Erythroblast (primary cell): ENCODE measurements at regions not wholly inside any gene's neighbourhood (a gene's known extent, or its start where the extent isn't known, plus 50 kb on each side); places are given as distances from the start of the nearest gene placed in this dataset.

ENCODE experiments used
- DNase-seq, 2 experiments: peaks; one replicate each; lab custom pipeline; 2025; lab: John Stamatoyannopoulos, UW
- GATA1 ChIP-seq: IDR thresholded peaks from 2 replicates; pipeline ENCODE4 v1.6.1; 2011; ENCODE audit warnings: low read depth, mild to moderate bottlenecking, control low read depth, low read length, moderate library complexity
- POLR2A ChIP-seq: IDR thresholded peaks from 2 replicates; pipeline ENCODE4 v1.6.1; 2011; ENCODE audit warnings: mild to moderate bottlenecking, low read length

- no peak for TF ChIP-seq POLR2A
- no peak for DNase-seq
Measured at GRCh38 chr15:95302809-95303208, 1027.7 kb upstream of the NR2F2 start.

GRCh38 chr15:95303713-95304112, 1026.8 kb upstream of the NR2F2 start:
- TF ChIP-seq POLR2A (no peak), GATA1 (no peak)
- no peak for DNase-seq

- TF ChIP-seq GATA1: no peak
- no peak for TF ChIP-seq POLR2A
- no peak for DNase-seq
Measured at GRCh38 chr15:95304151-95304946, 1026.2 kb upstream of the NR2F2 start.

GRCh38 chr15:95304947-95305400, 1025.5 kb upstream of the NR2F2 start:
- TF ChIP-seq POLR2A: no peak
- no peak for TF ChIP-seq GATA1
- DNase-seq: no peak

- no peak for TF ChIP-seq GATA1
- TF ChIP-seq POLR2A: no peak
- DNase-seq: no peak
Measured at GRCh38 chr15:95307115-95307514, 1023.4 kb upstream of the NR2F2 start.

- DNase-seq: no peak
- no peak for TF ChIP-seq GATA1
- no peak for TF ChIP-seq POLR2A
Measured at GRCh38 chr15:95319242-95319641, 1011.3 kb upstream of the NR2F2 start.

GRCh38 chr15:95323796-95324195, 1006.7 kb upstream of the NR2F2 start:
- TF ChIP-seq POLR2A: no peak
- no peak for TF ChIP-seq GATA1
- no peak for DNase-seq

GRCh38 chr15:95324656-95325055, 1005.8 kb upstream of the NR2F2 start:
- no peak for TF ChIP-seq GATA1
- TF ChIP-seq POLR2A: no peak
- DNase-seq: no peak

- TF ChIP-seq POLR2A (no peak), GATA1 (no peak)
- no peak for DNase-seq
Measured at GRCh38 chr15:95325763-95326404, 1004.6 kb upstream of the NR2F2 start.

GRCh38 chr15:95326431-95327182, 1003.9 kb upstream of the NR2F2 start:
- no peak for TF ChIP-seq GATA1
- no peak for TF ChIP-seq POLR2A
- no peak for DNase-seq

GRCh38 chr15:95327183-95327525, 1003.3 kb upstream of the NR2F2 start:
- DNase-seq: no peak
- no peak for TF ChIP-seq POLR2A
- TF ChIP-seq GATA1: no peak

GRCh38 chr15:95327661-95328060, 1002.8 kb upstream of the NR2F2 start:
- DNase-seq: no peak
- TF ChIP-seq POLR2A: no peak
- TF ChIP-seq GATA1: no peak

- DNase-seq: no peak
- no peak for TF ChIP-seq POLR2A
- no peak for TF ChIP-seq GATA1
Measured at GRCh38 chr15:95328559-95328958, 1001.9 kb upstream of the NR2F2 start.

- DNase-seq: no peak
- TF ChIP-seq GATA1 (no peak), POLR2A (no peak)
Measured at GRCh38 chr15:95329362-95329761, 1001.1 kb upstream of the NR2F2 start.

- no peak for DNase-seq
- TF ChIP-seq POLR2A (no peak), GATA1 (no peak)
Measured at GRCh38 chr15:95341686-95342085, 988.8 kb upstream of the NR2F2 start.
